SK-N-SH (cell line): ENCODE measurements at regions not wholly inside any gene's neighbourhood (a gene's known extent, or its start where the extent isn't known, plus 50 kb on each side); places are given as distances from the start of the nearest gene placed in this dataset.

ENCODE experiments used
- CTCF ChIP-seq: fragments of 200-600 bp; sonication (generic); IDR thresholded peaks from 2 replicates; pipeline ENCODE4 v1.6.1; 2017; ENCODE audit warnings: antibody characterized with exemption, mild to moderate bottlenecking, moderate library complexity
- EP300 ChIP-seq, 2 experiments: IDR thresholded peaks; 2 replicates each; pipeline versions ENCODE4 v1.4.0 to v1.6.1; 2012; ENCODE audit warnings: borderline replicate concordance in 1 of 2, low read depth in 1 of 2, low read length in 1 of 2
- MAX ChIP-seq: IDR thresholded peaks from 2 replicates; pipeline ENCODE4 v1.4.0; 2012; ENCODE audit warnings: low read depth
- MXI1 ChIP-seq: IDR thresholded peaks from 2 replicates; pipeline ENCODE4 v1.6.1; 2012; ENCODE audit warnings: mild to moderate bottlenecking, low read depth, low read length, improper control_type of control experiment
- POLR2AphosphoS5 ChIP-seq: IDR thresholded peaks from 2 replicates; pipeline ENCODE4 v1.6.1; 2012; ENCODE audit warnings: low read depth, low read length
- RAD21 ChIP-seq: IDR thresholded peaks from 2 replicates; pipeline ENCODE4 v1.6.1; 2012; ENCODE audit warnings: mild to moderate bottlenecking, low read length
- RXRA ChIP-seq: IDR thresholded peaks from 2 replicates; pipeline ENCODE4 v1.4.0; 2012; ENCODE audit warnings: low read depth, mild to moderate bottlenecking, borderline replicate concordance
- SMC3 ChIP-seq: IDR thresholded peaks from 2 replicates; pipeline ENCODE4 v1.6.1; 2012; ENCODE audit warnings: low read depth, low read length, improper control_type of control experiment
- TEAD4 ChIP-seq: IDR thresholded peaks from 2 replicates; pipeline ENCODE4 v1.4.0; 2012; ENCODE audit warnings: mild to moderate bottlenecking, borderline replicate concordance; ENCODE audit not compliant: insufficient read depth
- TF ChIP-seq, protein P1 (sequence below): IDR thresholded peaks from 2 replicates; pipeline ENCODE4 v1.4.0; 2012; ENCODE audit warnings: low read depth, borderline replicate concordance

DNA sequence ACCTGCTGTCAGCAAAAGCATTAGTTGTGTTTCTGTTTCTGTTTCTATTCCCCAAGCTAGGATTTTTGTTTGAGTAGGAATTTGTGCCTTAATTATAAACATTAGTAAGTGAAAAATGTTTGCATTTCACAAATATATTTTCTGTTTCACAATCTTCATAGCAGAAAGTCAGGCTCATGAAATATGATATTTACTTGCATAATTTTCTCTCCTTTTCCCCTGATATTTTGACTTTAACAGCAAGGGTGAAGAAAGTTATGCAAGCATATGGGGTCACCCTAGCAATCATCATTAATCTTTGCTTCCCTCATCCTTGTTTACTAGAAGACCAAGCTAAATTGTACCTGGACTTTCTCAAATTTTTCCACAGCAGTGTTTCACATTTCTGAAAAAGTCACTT, 140.3 kb upstream of the SEMA6D start:
- TF ChIP-seq RXRA (no peak), EP300 (IDR thresholded peaks at IDR 0.05; ENCODE audit: borderline replicate concordance in 1 of 2, low read depth in 1 of 2, low read length in 1 of 2) (no peak), CTCF (no peak), RAD21 (no peak), MXI1 (no peak), POLR2AphosphoS5 (no peak), TEAD4 (no peak), MAX (no peak), SMC3 (no peak)
- TF ChIP-seq, protein P1, sequence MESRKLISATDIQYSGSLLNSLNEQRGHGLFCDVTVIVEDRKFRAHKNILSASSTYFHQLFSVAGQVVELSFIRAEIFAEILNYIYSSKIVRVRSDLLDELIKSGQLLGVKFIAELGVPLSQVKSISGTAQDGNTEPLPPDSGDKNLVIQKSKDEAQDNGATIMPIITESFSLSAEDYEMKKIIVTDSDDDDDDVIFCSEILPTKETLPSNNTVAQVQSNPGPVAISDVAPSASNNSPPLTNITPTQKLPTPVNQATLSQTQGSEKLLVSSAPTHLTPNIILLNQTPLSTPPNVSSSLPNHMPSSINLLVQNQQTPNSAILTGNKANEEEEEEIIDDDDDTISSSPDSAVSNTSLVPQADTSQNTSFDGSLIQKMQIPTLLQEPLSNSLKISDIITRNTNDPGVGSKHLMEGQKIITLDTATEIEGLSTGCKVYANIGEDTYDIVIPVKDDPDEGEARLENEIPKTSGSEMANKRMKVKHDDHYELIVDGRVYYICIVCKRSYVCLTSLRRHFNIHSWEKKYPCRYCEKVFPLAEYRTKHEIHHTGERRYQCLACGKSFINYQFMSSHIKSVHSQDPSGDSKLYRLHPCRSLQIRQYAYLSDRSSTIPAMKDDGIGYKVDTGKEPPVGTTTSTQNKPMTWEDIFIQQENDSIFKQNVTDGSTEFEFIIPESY, result no peak
